ENCODE measurements at regions not wholly inside any gene's neighbourhood (a gene's known extent, or its start where the extent isn't known, plus 50 kb on each side); places are given as distances from the start of the nearest gene placed in this dataset.

- H3K23ac ChIP-seq (ENCODE audit: low read length) = no peak overlapping the region
- H3K9ac ChIP-seq (ENCODE audit: low read length) = no peak overlapping the region
- no peak overlapping the region for H3K4me2 ChIP-seq (ENCODE audit: low read length)
- H2BK5ac ChIP-seq (ENCODE audit: low read depth, low read length, poor library complexity) = no peak overlapping the region
- H3K27ac ChIP-seq (ENCODE audit: low read depth, low read length) = no peak overlapping the region
- no peak overlapping the region for H2BK12ac ChIP-seq (ENCODE audit: low read length)
- no peak overlapping the region for H3K4ac ChIP-seq (ENCODE audit: low read depth, low read length)
- no peak overlapping the region for H2AFZ ChIP-seq (ENCODE audit: insufficient read depth, low read length, poor library complexity)
- H4K12ac ChIP-seq (ENCODE audit: low read depth, low read length) = no peak overlapping the region
- no peaks in the 10 kb centered on the region for H3K79me1 ChIP-seq (ENCODE audit: low read length)
- H3K79me2 ChIP-seq (ENCODE audit: control insufficient read depth, insufficient read depth, low read length, poor library complexity) = no peaks in the 10 kb centered on the region
- H4K91ac ChIP-seq (ENCODE audit: low read depth, low read length) = no peak overlapping the region
- no peak overlapping the region for H3K18ac ChIP-seq (ENCODE audit: low read length)
- no peaks in the 10 kb centered on the region for H3K4me1 ChIP-seq (ENCODE audit: control insufficient read depth in 1 of 2, insufficient read depth in 2 of 2, low read length in 2 of 2)
- no peak overlapping the region for H4K8ac ChIP-seq (ENCODE audit: low read depth, low read length)
- H3K36me3 ChIP-seq (ENCODE audit: control insufficient read depth in 1 of 2, insufficient read depth in 2 of 2, low read length in 2 of 2) = no peaks in the 10 kb centered on the region
- no peak overlapping the region for H3K4me3 ChIP-seq (ENCODE audit: low read depth, low read length)
- H2AK5ac ChIP-seq (ENCODE audit: low read length) = no peak overlapping the region
- no peak for DNase-seq
- no peaks in the 10 kb centered on the region for H3K9me3 ChIP-seq (ENCODE audit: insufficient read depth, low read depth, low read length)
- H3K27me3 ChIP-seq (ENCODE audit: insufficient read depth, low read length) = no peaks in the 10 kb centered on the region
- H2BK120ac ChIP-seq (ENCODE audit: insufficient read depth, low read length, poor library complexity) = no peak overlapping the region
- H3K14ac ChIP-seq (ENCODE audit: low read length) = no peak overlapping the region
Observed at GRCh38 chr14:82052778-82053177, 519.1 kb upstream of the SEL1L start.

DNA sequence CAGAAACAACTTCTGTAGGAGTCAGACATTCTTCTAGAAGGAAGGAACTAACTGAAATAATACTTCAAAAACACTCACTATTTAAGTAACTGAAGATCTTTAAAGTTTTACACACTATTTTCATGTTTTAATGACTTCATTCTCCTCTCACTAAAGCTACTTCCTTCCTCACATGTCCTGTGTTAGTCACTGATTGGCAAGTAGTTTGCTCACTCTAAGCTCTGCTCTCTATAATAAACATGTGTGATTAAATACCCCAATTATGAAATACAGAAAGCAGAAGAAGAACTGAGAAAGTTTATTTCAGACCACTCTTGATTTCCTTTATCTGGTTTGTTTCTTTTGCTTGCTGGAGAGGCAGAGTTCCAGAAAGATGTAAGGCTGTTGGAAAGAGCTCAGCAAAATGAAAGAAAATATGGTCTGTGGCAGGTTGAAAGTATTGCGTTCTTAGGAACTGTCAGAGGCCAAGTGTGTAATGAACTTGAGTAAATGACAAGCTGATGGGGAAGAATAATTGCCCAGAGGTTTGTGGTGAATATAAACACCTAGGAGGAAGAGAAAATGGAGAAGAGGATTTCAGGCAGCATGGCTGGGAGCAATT is 522.0 kb upstream of the SEL1L start:
- Histone ChIP-seq H3K18ac (ENCODE audit: low read length) (no peak overlapping the region), H3K79me1 (ENCODE audit: low read length) (no peaks in the 10 kb centered on the region), H2BK120ac (ENCODE audit: insufficient read depth, low read length, poor library complexity) (no peak overlapping the region), H2AK5ac (ENCODE audit: low read length) (no peak overlapping the region), H3K27me3 (ENCODE audit: insufficient read depth, low read length) (no peaks in the 10 kb centered on the region), H2BK5ac (ENCODE audit: low read depth, low read length, poor library complexity) (no peak overlapping the region), H3K4me1 (ENCODE audit: control insufficient read depth in 1 of 2, insufficient read depth in 2 of 2, low read length in 2 of 2) (no peaks in the 10 kb centered on the region), H3K4me2 (ENCODE audit: low read length) (no peak overlapping the region), H3K4me3 (ENCODE audit: low read depth, low read length) (no peak overlapping the region), H3K4ac (ENCODE audit: low read depth, low read length) (no peak overlapping the region), H4K91ac (ENCODE audit: low read depth, low read length) (no peak overlapping the region), H3K36me3 (ENCODE audit: control insufficient read depth in 1 of 2, insufficient read depth in 2 of 2, low read length in 2 of 2) (no peaks in the 10 kb centered on the region), H3K14ac (ENCODE audit: low read length) (no peak overlapping the region), H2BK12ac (ENCODE audit: low read length) (no peak overlapping the region), H3K27ac (ENCODE audit: low read depth, low read length) (no peak overlapping the region), H3K79me2 (ENCODE audit: control insufficient read depth, insufficient read depth, low read length, poor library complexity) (no peaks in the 10 kb centered on the region), H3K23ac (ENCODE audit: low read length) (no peak overlapping the region), H2AFZ (ENCODE audit: insufficient read depth, low read length, poor library complexity) (no peak overlapping the region), H4K8ac (ENCODE audit: low read depth, low read length) (no peak overlapping the region), H3K9ac (ENCODE audit: low read length) (no peak overlapping the region), H4K12ac (ENCODE audit: low read depth, low read length) (no peak overlapping the region), H3K9me3 (ENCODE audit: insufficient read depth, low read depth, low read length) (no peaks in the 10 kb centered on the region)
- WGBS (ENCODE audit: extremely low coverage, insufficient coverage, insufficient read length) = no CpG with 5 or more reads among the region's 1 CpG
- no peak for DNase-seq

- Histone ChIP-seq H3K9ac (ENCODE audit: low read length) (no peak overlapping the region), H2BK120ac (ENCODE audit: insufficient read depth, low read length, poor library complexity) (no peak overlapping the region), H3K4me3 (ENCODE audit: low read depth, low read length) (no peak overlapping the region), H4K8ac (ENCODE audit: low read depth, low read length) (no peak overlapping the region), H3K27me3 (ENCODE audit: insufficient read depth, low read length) (no peaks in the 10 kb centered on the region), H3K79me2 (ENCODE audit: control insufficient read depth, insufficient read depth, low read length, poor library complexity) (no peaks in the 10 kb centered on the region), H3K27ac (ENCODE audit: low read depth, low read length) (no peak overlapping the region), H2BK5ac (ENCODE audit: low read depth, low read length, poor library complexity) (no peak overlapping the region), H3K4ac (ENCODE audit: low read depth, low read length) (no peak overlapping the region), H2AK5ac (ENCODE audit: low read length) (no peak overlapping the region), H3K14ac (ENCODE audit: low read length) (no peak overlapping the region), H2AFZ (ENCODE audit: insufficient read depth, low read length, poor library complexity) (no peak overlapping the region), H2BK12ac (ENCODE audit: low read length) (no peak overlapping the region), H3K18ac (ENCODE audit: low read length) (no peak overlapping the region), H4K91ac (ENCODE audit: low read depth, low read length) (no peak overlapping the region), H3K23ac (ENCODE audit: low read length) (no peak overlapping the region), H3K36me3 (ENCODE audit: control insufficient read depth in 1 of 2, insufficient read depth in 2 of 2, low read length in 2 of 2) (no peaks in the 10 kb centered on the region), H4K12ac (ENCODE audit: low read depth, low read length) (no peak overlapping the region), H3K4me2 (ENCODE audit: low read length) (no peak overlapping the region), H3K4me1 (ENCODE audit: control insufficient read depth in 1 of 2, insufficient read depth in 2 of 2, low read length in 2 of 2) (no peaks in the 10 kb centered on the region), H3K9me3 (ENCODE audit: insufficient read depth, low read depth, low read length) (no peaks in the 10 kb centered on the region), H3K79me1 (ENCODE audit: low read length) (no peaks in the 10 kb centered on the region)
- no CpG with 5 or more reads among the region's 3 CpGs for WGBS (ENCODE audit: extremely low coverage, insufficient coverage, insufficient read length)
- no peak for DNase-seq
Observed at GRCh38 chr14:82060219-82060618, 526.6 kb upstream of the SEL1L start.

DNA sequence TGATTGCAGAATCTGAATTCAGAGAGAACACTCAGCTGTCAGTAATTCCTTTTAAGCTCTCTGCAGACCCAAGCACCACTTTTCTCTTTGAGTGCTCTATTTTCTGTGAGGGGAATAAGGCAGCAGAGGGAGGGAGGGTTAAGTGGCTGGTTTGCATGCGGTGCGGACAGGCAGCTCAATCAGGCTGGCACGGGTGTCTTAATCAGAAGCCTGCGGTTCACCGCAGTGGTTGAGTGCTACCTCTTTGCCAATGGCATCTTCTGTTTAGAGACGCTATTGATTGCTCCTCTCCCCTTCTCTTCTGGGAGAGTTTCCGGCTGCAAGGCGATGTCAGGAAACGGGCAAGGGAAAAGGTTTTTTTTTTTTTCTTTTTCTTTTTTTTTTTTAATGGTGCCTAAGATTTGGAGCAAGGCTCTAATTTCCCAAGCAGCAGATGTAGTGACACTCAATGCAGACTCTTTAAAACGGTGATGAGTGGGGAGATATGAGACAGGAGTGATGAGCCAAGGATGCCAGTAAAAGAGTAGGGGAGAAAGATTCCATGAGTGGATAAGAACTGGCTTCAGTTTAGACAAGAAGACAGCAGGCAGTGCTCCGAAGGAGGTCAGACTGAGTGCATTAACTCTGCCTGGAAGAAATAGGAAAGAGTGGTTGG is 533.7 kb upstream of the SEL1L start:
- H3K23ac ChIP-seq (ENCODE audit: low read length) = no peak overlapping the region
- H3K18ac ChIP-seq (ENCODE audit: low read length) = no peak overlapping the region
- H3K9ac ChIP-seq (ENCODE audit: low read length) = no peak overlapping the region
- H3K4me2 ChIP-seq (ENCODE audit: low read length) = no peak overlapping the region
- no peaks in the 10 kb centered on the region for H3K79me2 ChIP-seq (ENCODE audit: control insufficient read depth, insufficient read depth, low read length, poor library complexity)
- no peak overlapping the region for H4K8ac ChIP-seq (ENCODE audit: low read depth, low read length)
- H3K4me3 ChIP-seq (ENCODE audit: low read depth, low read length) = no peak overlapping the region
- H2BK120ac ChIP-seq (ENCODE audit: insufficient read depth, low read length, poor library complexity) = no peak overlapping the region
- H3K4me1 ChIP-seq (ENCODE audit: control insufficient read depth in 1 of 2, insufficient read depth in 2 of 2, low read length in 2 of 2) = no peaks in the 10 kb centered on the region
- H3K36me3 ChIP-seq (ENCODE audit: control insufficient read depth in 1 of 2, insufficient read depth in 2 of 2, low read length in 2 of 2) = no peaks in the 10 kb centered on the region
- H3K9me3 ChIP-seq (ENCODE audit: insufficient read depth, low read depth, low read length) = no peaks in the 10 kb centered on the region
- H3K4ac ChIP-seq (ENCODE audit: low read depth, low read length) = no peak overlapping the region
- DNase-seq = no peak
- H2AK5ac ChIP-seq (ENCODE audit: low read length) = no peak overlapping the region
- no peak overlapping the region for H2BK12ac ChIP-seq (ENCODE audit: low read length)
- no peak overlapping the region for H3K27ac ChIP-seq (ENCODE audit: low read depth, low read length)
- H3K14ac ChIP-seq (ENCODE audit: low read length) = no peak overlapping the region
- H2BK5ac ChIP-seq (ENCODE audit: low read depth, low read length, poor library complexity) = no peak overlapping the region
- H2AFZ ChIP-seq (ENCODE audit: insufficient read depth, low read length, poor library complexity) = no peak overlapping the region
- no peak overlapping the region for H4K12ac ChIP-seq (ENCODE audit: low read depth, low read length)
- no CpG with 5 or more reads among the region's 11 CpGs for WGBS (ENCODE audit: extremely low coverage, insufficient coverage, insufficient read length)
- no peak overlapping the region for H4K91ac ChIP-seq (ENCODE audit: low read depth, low read length)
- no peaks in the 10 kb centered on the region for H3K27me3 ChIP-seq (ENCODE audit: insufficient read depth, low read length)
- H3K79me1 ChIP-seq (ENCODE audit: low read length) = no peaks in the 10 kb centered on the region
